K562 (cell line): ENCODE measurements at regions not wholly inside any gene's neighbourhood (a gene's known extent, or its start where the extent isn't known, plus 50 kb on each side); places are given as distances from the start of the nearest gene placed in this dataset.

ENCODE experiments used
- ATAC-seq: fragments of 200-7000 bp; cut with Tn5 transposase; 3 replicates; pipeline ENCODE4 v1.9.1; 2020; ENCODE audit warnings: moderate library complexity
- BruUV-seq: library from RNA; stranded (reverse); fragments of 400-500 nt; replicated peaks from 2 replicates; lab custom pipeline; 2021; lab: Mats Ljungman, UMichigan
- CTCF ChIA-PET: fragments of 300-600 bp; formaldehyde crosslinking; extraction: SDS; loops from one replicate; lab custom pipeline; 2021; ENCODE audit warnings: low intra/inter-chr PET ratio; lab: Yijun Ruan, JAX
- POLR2A ChIA-PET: fragments of 300-600, 350-650 bp; sonication (Branson Sonifier 250); formaldehyde crosslinking; extraction: SDS; loops from one replicate; lab custom pipeline; 2021; ENCODE audit warnings: antibody characterized with exemption, inconsistent platforms; lab: Yijun Ruan, JAX
- DNase-seq, 4 experiments: peaks; one replicate each; pipeline versions ENCODE4 v3.0.0 to v3.0.0-alpha.2; 2011 to 2018; ENCODE audit warnings: low spot score in 3 of 4, mixed read lengths in 3 of 4; ENCODE audit errors: extremely low read depth in 1 of 4
- FAIRE-seq: peaks from 2 replicates; lab custom pipeline; 2011; peaks lifted over from hg19 to GRCh38; lab: Jason Lieb, UNC
- H2AFZ ChIP-seq: 2 replicates; pipeline ENCODE4 v1.6.0; 2011; ENCODE audit warnings: low read depth, low read length, control low read depth, inconsistent platforms
- H3K27ac ChIP-seq: fragments of 200-600 bp; 3 replicates; pipeline ENCODE4 v1.8.0; 2011; ENCODE audit warnings: low read depth, mild to moderate bottlenecking, control low read depth, inconsistent platforms, low read length, moderate library complexity, mixed read lengths; ENCODE audit errors: extremely low read depth
- H3K27me3 ChIP-seq, 2 experiments: fragments of 300-600 bp in 1 of 2; 2 replicates in 1 of 2; 3 replicates in 1 of 2; pipeline versions ENCODE4 v1.6.0 to v1.8.0; 2011; ENCODE audit warnings: inconsistent platforms in 2 of 2, low read length in 2 of 2, mild to moderate bottlenecking in 1 of 2, mixed read lengths in 1 of 2, moderate library complexity in 1 of 2; ENCODE audit not compliant: control insufficient read depth in 2 of 2, insufficient read depth in 2 of 2
- H3K36me3 ChIP-seq: fragments of 300-600 bp; 3 replicates; pipeline ENCODE4 v1.8.0; 2011; ENCODE audit warnings: mild to moderate bottlenecking, low read length, inconsistent platforms; ENCODE audit not compliant: control insufficient read depth, insufficient read depth
- H3K4me1 ChIP-seq, 2 experiments: fragments of 200-600 bp in 1 of 2; replicated peaks in 1 of 2; 2 replicates in 1 of 2; 3 replicates in 1 of 2; pipeline versions ENCODE4 v1.5.1 to v1.8.0; 2011; ENCODE audit warnings: inconsistent platforms in 2 of 2, low read length in 2 of 2, mild to moderate bottlenecking in 1 of 2, mixed read lengths in 1 of 2, moderate library complexity in 1 of 2; ENCODE audit not compliant: control insufficient read depth in 2 of 2, insufficient read depth in 2 of 2
- H3K4me2 ChIP-seq: 2 replicates; pipeline ENCODE4 v1.6.1; 2011; ENCODE audit warnings: low read length, control low read depth, inconsistent platforms, mixed read lengths; ENCODE audit not compliant: insufficient read depth
- H3K4me3 ChIP-seq: fragments of 200-600 bp; sonication (generic), shearing (Covaris generic); 2 replicates; pipeline ENCODE4 v1.5.1; 2016; ENCODE audit warnings: control low read depth, inconsistent platforms
- H3K79me2 ChIP-seq: fragments of 200-600 bp; 3 replicates; pipeline ENCODE4 v1.8.0; 2011; ENCODE audit warnings: low read length, inconsistent platforms; ENCODE audit not compliant: control insufficient read depth, insufficient read depth
- H3K9ac ChIP-seq, 2 experiments: 2 replicates each; pipeline versions ENCODE4 v1.6.0 to v1.6.1; 2011; ENCODE audit warnings: low read depth in 2 of 2, low read length in 2 of 2, control low read depth in 1 of 2, inconsistent platforms in 1 of 2, mild to moderate bottlenecking in 1 of 2, mixed read lengths in 1 of 2; ENCODE audit not compliant: insufficient read depth in 1 of 2
- H3K9me1 ChIP-seq: one replicate; pipeline ENCODE4 v1.6.0; 2011; ENCODE audit warnings: inconsistent platforms, mild to moderate bottlenecking, low read length, moderate library complexity; ENCODE audit not compliant: control insufficient read depth, insufficient read depth
- H3K9me3 ChIP-seq: replicated peaks from 2 replicates; pipeline ENCODE4 v1.5.1; 2011; ENCODE audit warnings: low read depth, low read length, inconsistent platforms; ENCODE audit not compliant: control insufficient read depth, insufficient read depth
- H4K20me1 ChIP-seq: replicated peaks from 2 replicates; pipeline ENCODE4 v1.6.1; 2011; ENCODE audit warnings: low read length, inconsistent platforms, mixed read lengths; ENCODE audit not compliant: control insufficient read depth, insufficient read depth
- CBFA2T2 ChIP-seq: fragments of 450-650 bp; conservative IDR thresholded peaks from 2 replicates; pipeline ENCODE4 v1.6.1; 2017; ENCODE audit warnings: mild to moderate bottlenecking
- CREM ChIP-seq: IDR thresholded peaks from 2 replicates; pipeline ENCODE4 v1.6.1; 2014; ENCODE audit warnings: antibody characterized with exemption, low read depth
- E4F1 ChIP-seq: fragments of 250-450 bp; sonication (Bioruptor Pico); IDR thresholded peaks from 2 replicates; pipeline ENCODE4 v1.5.0; 2021; ENCODE audit warnings: mild to moderate bottlenecking, borderline replicate concordance
- EGR1 ChIP-seq: fragments of 450-650 bp; conservative IDR thresholded peaks from 2 replicates; pipeline ENCODE4 v1.6.1; 2017; ENCODE audit warnings: mild to moderate bottlenecking
- FIP1L1 ChIP-seq: fragments of 200-400 bp; formaldehyde crosslinking; IDR thresholded peaks from 2 replicates; pipeline ENCODE4 v1.6.1; 2018; ENCODE audit warnings: mild to moderate bottlenecking, low read depth, low read length; ENCODE audit not compliant: poor library complexity, severe bottlenecking
- HOXB6 ChIP-seq: fragments of 250-450 bp; sonication (Bioruptor Pico); IDR thresholded peaks from 2 replicates; pipeline ENCODE4 v1.5.1; 2022; ENCODE audit warnings: mild to moderate bottlenecking, borderline replicate concordance
- KDM4B ChIP-seq, 2 experiments: fragments of 450-650 bp in 1 of 2; sonication (generic) in 1 of 2; IDR thresholded peaks; 2 replicates each; pipeline ENCODE4 v1.6.1; 2016 to 2017; ENCODE audit warnings: borderline replicate concordance in 2 of 2, antibody characterized with exemption in 1 of 2, low read depth in 1 of 2, mild to moderate bottlenecking in 1 of 2
- NBN ChIP-seq: fragments of 450-650 bp; IDR thresholded peaks from 2 replicates; pipeline ENCODE4 v1.6.1; 2016; ENCODE audit warnings: low read depth, mild to moderate bottlenecking
- RFX7 ChIP-seq: fragments of 250-450 bp; sonication (Bioruptor Pico); IDR thresholded peaks from 2 replicates; pipeline ENCODE4 v1.5.1; 2021; ENCODE audit warnings: mild to moderate bottlenecking
- RREB1 ChIP-seq: fragments of 250-450 bp; sonication (Bioruptor Pico); IDR thresholded peaks from 2 replicates; pipeline ENCODE4 v1.4.0; 2020
- SMARCC2 ChIP-seq: fragments of 450-650 bp; IDR thresholded peaks from 2 replicates; pipeline ENCODE4 v1.6.1; 2017; ENCODE audit warnings: antibody characterized with exemption, moderate library complexity, mild to moderate bottlenecking, low read depth
- WHSC1 ChIP-seq: IDR thresholded peaks from one replicate; pipeline ENCODE4 v1.6.1; 2012; ENCODE audit warnings: low read length, control low read depth, inconsistent platforms
- ZFP30 ChIP-seq: fragments of 250-450 bp; sonication (Bioruptor Pico); IDR thresholded peaks from 2 replicates; pipeline ENCODE4 v1.8.0; 2022; ENCODE audit warnings: moderate library complexity, mild to moderate bottlenecking, inconsistent platforms, borderline replicate concordance
- ZNF12 ChIP-seq: sonication (generic); formaldehyde crosslinking; IDR thresholded peaks from 2 replicates; pipeline ENCODE4 v1.4.0; 2020; ENCODE audit warnings: mild to moderate bottlenecking, missing genetic modification reagents
- ZNF57 ChIP-seq: fragments of 450-650 bp; formaldehyde crosslinking; IDR thresholded peaks from 2 replicates; pipeline ENCODE4 v1.4.0; 2020; ENCODE audit warnings: mild to moderate bottlenecking, moderate library complexity
- ZNF76 ChIP-seq: fragments of 250-450 bp; sonication (Bioruptor Pico); IDR thresholded peaks from 2 replicates; pipeline ENCODE4 v1.4.0; 2020; ENCODE audit warnings: mild to moderate bottlenecking, moderate library complexity, borderline replicate concordance
- ZSCAN29 ChIP-seq: fragments of 450-650 bp; IDR thresholded peaks from 2 replicates; pipeline ENCODE4 v1.6.1; 2017
- WGBS: fragments of 100-300 bp; shearing (Covaris generic); methylation state at CpG from one replicate; pipeline ENCODE4 v1.1.6; 2016; ENCODE audit warnings: low coverage, mixed read lengths; ENCODE audit not compliant: insufficient coverage; ENCODE audit errors: missing lambda C conversion rate; 5-methylcytosine and 5-hydroxymethylcytosine counted together
- in situ Hi-C: fragments of 300-500 bp; cut with MboI; formaldehyde crosslinking; loops from 4 replicates; pipeline ENCODE4 v1.15.0; 2018; ENCODE audit warnings: inconsistent platforms, mixed read lengths
- intact Hi-C: fragments of 100-400 bp; cut with micrococcal nuclease; formaldehyde crosslinking; loops from 2 replicates; pipeline ENCODE4 v1.14.2; 2022

GRCh38 chr16:86735727-86736126, 157.4 kb downstream of the FOXL1 start (continued):
- TF ChIP-seq E4F1 (CRISPR knock-in tag) (no peak), ZNF76 (no peak), EGR1 (no peak), CREM (no peak), RFX7 (CRISPR knock-in tag) (no peak), ZSCAN29 (no peak), ZNF57 (CRISPR knock-in tag) (no peak), SMARCC2 (no peak), NBN (no peak), FIP1L1 (no peak)

- no peak overlapping the region for H3K4me3 ChIP-seq
- no peak overlapping the region for H2AFZ ChIP-seq
- no peak overlapping the region for H3K9ac ChIP-seq
- intact Hi-C loops (no loop called here), in situ Hi-C loops (no loop called here)
- H3K4me1 ChIP-seq = no peaks in the 10 kb centered on the region; a peak in 1 of 5 replicates
- no peaks in the 10 kb centered on the region for H3K9me1 ChIP-seq
- no peaks in the 10 kb centered on the region for H3K9me3 ChIP-seq
- H4K20me1 ChIP-seq = peaks cover 8% of the 10 kb centered on the region; the same call in 1 of the 2 replicates
- ATAC-seq (no peak), FAIRE-seq (no peak), DNase-seq (no peak)
- no peak overlapping the region for H3K4me2 ChIP-seq
- peaks cover 39 to 91% of the 10 kb centered on the region in 2 experiments; a peak in 4 of 5 replicates for H3K27me3 ChIP-seq
- no peak overlapping the region for H3K27ac ChIP-seq
- no peaks in the 10 kb centered on the region for H3K79me2 ChIP-seq
- no TSS peak for BruUV-seq
- POLR2A ChIA-PET = no interaction called here
- CTCF ChIA-PET = no interaction called here
- H3K36me3 ChIP-seq = no peaks in the 10 kb centered on the region
- 3% methylated on average over 7 of the region's 7 CpGs for WGBS
- no peak for TF ChIP-seq RREB1 (CRISPR knock-in tag)
- no peak for TF ChIP-seq WHSC1
- TF ChIP-seq KDM4B (IDR thresholded peaks at IDR 0.05; ENCODE audit: borderline replicate concordance in 2 of 2, low read depth in 1 of 2) = no peak
- no peak for TF ChIP-seq ZFP30 (CRISPR knock-in tag)
- TF ChIP-seq ZNF12 = no peak
- no peak for TF ChIP-seq CBFA2T2
- no peak for TF ChIP-seq HOXB6 (CRISPR knock-in tag)
Measured at GRCh38 chr16:86736502-86736901, 158.2 kb downstream of the FOXL1 start.
